Thyroid gland (tissue), 4 donors: ENCODE measurements at regions not wholly inside any gene's neighbourhood (a gene's known extent, or its start where the extent isn't known, plus 50 kb on each side); places are given as distances from the start of the nearest gene placed in this dataset.
"Not testable (repeated sequence)": the region's sequence is repeated elsewhere in the genome, so short reads cannot be mapped to it uniquely, and the experiment has no call there.

Source experiments
- CTCF ChIP-seq, 6 experiments: fragments of 200-600 bp in 3 of 6; fragments of 450-650 bp in 3 of 6; sonication (generic) in 3 of 6; IDR thresholded peaks; one replicate each; pipeline ENCODE4 v1.5.1; 2016 to 2019; ENCODE audit warnings: antibody characterized with exemption in 6 of 6, mild to moderate bottlenecking in 2 of 6, inconsistent platforms in 1 of 6, moderate library complexity in 1 of 6
- POLR2A ChIP-seq, 2 donors: fragments of 450-650 bp; IDR thresholded peaks; one replicate each; pipeline ENCODE4 v1.6.1; 2017; ENCODE audit warnings: antibody characterized with exemption in 2 of 2, mild to moderate bottlenecking in 2 of 2, moderate library complexity in 1 of 2

- not testable (repeated sequence) for TF ChIP-seq CTCF, POLR2A (IDR thresholded peaks at IDR 0.05)
These were observed 3058.2 kb downstream of the RPIA start for GRCh38 chr2:91749665-91750064.
